HEK293 (cell line): ENCODE measurements at regions not wholly inside any gene's neighbourhood (a gene's known extent, or its start where the extent isn't known, plus 50 kb on each side); places are given as distances from the start of the nearest gene placed in this dataset.

Experiments
- CTCF ChIA-PET: fragments of 350-600 bp; formaldehyde crosslinking; extraction: SDS; loops from one replicate; lab custom pipeline; 2021; ENCODE audit warnings: antibody characterized with exemption; lab: Yijun Ruan, JAX
- POLR2A ChIA-PET: fragments of 300-600 bp; formaldehyde crosslinking; extraction: SDS; loops from one replicate; lab custom pipeline; 2020; ENCODE audit warnings: antibody characterized with exemption, inconsistent platforms; lab: Yijun Ruan, JAX
- H3K27ac ChIP-seq: fragments of 200-500 bp; sonication (Bioruptor generic); 2 replicates; pipeline ENCODE4 v1.5.1; 2014; ENCODE audit warnings: low read depth, low read length, control low read depth, inconsistent platforms; ENCODE audit errors: extremely low read depth
- H3K36me3 ChIP-seq, 2 experiments: fragments of 200-500 bp in 1 of 2; sonication (Bioruptor generic) in 1 of 2; 1 replicate in 1 of 2; 2 replicates in 1 of 2; pipeline ENCODE4 v1.5.1; 2014 to 2017; ENCODE audit warnings: inconsistent platforms in 2 of 2, low read length in 2 of 2; ENCODE audit not compliant: control insufficient read depth in 2 of 2, insufficient read depth in 1 of 2
- H3K4me1 ChIP-seq: fragments of 200-500 bp; sonication (Bioruptor generic); 2 replicates; pipeline ENCODE4 v1.5.1; 2014; ENCODE audit warnings: mild to moderate bottlenecking, low read length, inconsistent platforms; ENCODE audit not compliant: control insufficient read depth, insufficient read depth
- H3K4me3 ChIP-seq: 2 replicates; pipeline ENCODE4 v1.5.1; 2011; ENCODE audit warnings: low read depth, mild to moderate bottlenecking, control low read depth, low read length, moderate library complexity
- H3K9me3 ChIP-seq: fragments of 200-500 bp; sonication (Bioruptor generic); 2 replicates; pipeline ENCODE4 v1.5.1; 2014; ENCODE audit warnings: low read depth, low read length, inconsistent platforms; ENCODE audit not compliant: control insufficient read depth, insufficient read depth
- EGR2 ChIP-seq: fragments of 450-650 bp; formaldehyde crosslinking; IDR thresholded peaks from 2 replicates; pipeline ENCODE4 v1.5.1; 2016; ENCODE audit warnings: low read depth, missing biosample characterization, missing genetic modification characterization
- FEZF1 ChIP-seq: fragments of 450-650 bp; formaldehyde crosslinking; IDR thresholded peaks from 2 replicates; pipeline ENCODE4 v1.5.1; 2016; ENCODE audit warnings: missing biosample characterization, missing genetic modification characterization
- MZF1 ChIP-seq: fragments of 450-650 bp; formaldehyde crosslinking; IDR thresholded peaks from 2 replicates; pipeline ENCODE4 v1.5.1; 2017; ENCODE audit warnings: missing biosample characterization, missing genetic modification characterization, borderline replicate concordance
- SETDB1 ChIP-seq: IDR thresholded peaks from one replicate; pipeline ENCODE4 v1.6.1; 2017; ENCODE audit warnings: mild to moderate bottlenecking, low read length, moderate library complexity, mixed read lengths; ENCODE audit not compliant: insufficient read length
- ZBTB21 ChIP-seq: fragments of 450-650 bp; formaldehyde crosslinking; IDR thresholded peaks from 2 replicates; pipeline ENCODE4 v1.5.1; 2017; ENCODE audit warnings: missing biosample characterization, missing genetic modification characterization
- ZBTB7A ChIP-seq: fragments of 450-650 bp; formaldehyde crosslinking; IDR thresholded peaks from 2 replicates; pipeline ENCODE4 v1.5.1; 2016; ENCODE audit warnings: low read depth, missing biosample characterization, missing genetic modification characterization
- ZNF132 ChIP-seq: fragments of 450-650 bp; formaldehyde crosslinking; IDR thresholded peaks from 2 replicates; pipeline ENCODE4 v1.5.1; 2017; ENCODE audit warnings: missing biosample characterization, missing genetic modification characterization, borderline replicate concordance
- ZNF140 ChIP-seq: fragments of 450-650 bp; formaldehyde crosslinking; IDR thresholded peaks from 2 replicates; pipeline ENCODE4 v1.5.1; 2016; ENCODE audit warnings: missing biosample characterization, missing genetic modification characterization
- ZNF214 ChIP-seq: fragments of 450-650 bp; formaldehyde crosslinking; IDR thresholded peaks from 2 replicates; pipeline ENCODE4 v1.5.1; 2017; ENCODE audit warnings: missing biosample characterization, mild to moderate bottlenecking, missing genetic modification characterization, borderline replicate concordance
- ZNF341 ChIP-seq: fragments of 450-650 bp; formaldehyde crosslinking; IDR thresholded peaks from 2 replicates; pipeline ENCODE4; 2016; ENCODE audit warnings: low read depth, missing biosample characterization, missing genetic modification characterization
- ZNF510 ChIP-seq: fragments of 450-650 bp; formaldehyde crosslinking; IDR thresholded peaks from 2 replicates; pipeline ENCODE4 v1.5.1; 2018; ENCODE audit warnings: mild to moderate bottlenecking, missing genetic modification characterization, missing biosample characterization; ENCODE audit not compliant: insufficient replicate concordance
- ZNF660 ChIP-seq: fragments of 450-650 bp; IDR thresholded peaks from 2 replicates; pipeline ENCODE4 v1.5.1; 2018; ENCODE audit warnings: missing biosample characterization, mild to moderate bottlenecking, missing genetic modification characterization
- ZNF670 ChIP-seq: fragments of 450-650 bp; formaldehyde crosslinking; IDR thresholded peaks from 2 replicates; pipeline ENCODE4 v1.5.1; 2016; ENCODE audit warnings: missing biosample characterization, missing genetic modification characterization, low read depth
- TF ChIP-seq, protein P1 (sequence below): fragments of 450-650 bp; formaldehyde crosslinking; IDR thresholded peaks from 2 replicates; pipeline ENCODE4 v1.5.1; 2016; ENCODE audit warnings: missing biosample characterization, missing genetic modification characterization, low read depth
- TF ChIP-seq, protein P2 (sequence below): fragments of 450-650 bp; formaldehyde crosslinking; IDR thresholded peaks from 2 replicates; pipeline ENCODE4 v1.5.1; 2016; ENCODE audit warnings: missing biosample characterization, missing genetic modification characterization
- TF ChIP-seq, protein P3 (sequence below): fragments of 450-650 bp; formaldehyde crosslinking; IDR thresholded peaks from 2 replicates; pipeline ENCODE4 v1.5.1; 2016; ENCODE audit warnings: missing biosample characterization, missing genetic modification characterization
- TF ChIP-seq, protein P4 (sequence below): fragments of 450-650 bp; formaldehyde crosslinking; IDR thresholded peaks from 2 replicates; pipeline ENCODE4 v1.5.1; 2017; ENCODE audit warnings: missing biosample characterization, missing genetic modification characterization
- TF ChIP-seq, protein P5 (sequence below): fragments of 450-650 bp; formaldehyde crosslinking; IDR thresholded peaks from 2 replicates; pipeline ENCODE4 v1.5.1; 2016; ENCODE audit warnings: missing biosample characterization, missing genetic modification characterization, borderline replicate concordance
- TF ChIP-seq, protein P6 (sequence below): fragments of 450-650 bp; formaldehyde crosslinking; IDR thresholded peaks from 2 replicates; pipeline ENCODE4 v1.5.1; 2017; ENCODE audit warnings: missing biosample characterization, missing genetic modification characterization

DNA sequence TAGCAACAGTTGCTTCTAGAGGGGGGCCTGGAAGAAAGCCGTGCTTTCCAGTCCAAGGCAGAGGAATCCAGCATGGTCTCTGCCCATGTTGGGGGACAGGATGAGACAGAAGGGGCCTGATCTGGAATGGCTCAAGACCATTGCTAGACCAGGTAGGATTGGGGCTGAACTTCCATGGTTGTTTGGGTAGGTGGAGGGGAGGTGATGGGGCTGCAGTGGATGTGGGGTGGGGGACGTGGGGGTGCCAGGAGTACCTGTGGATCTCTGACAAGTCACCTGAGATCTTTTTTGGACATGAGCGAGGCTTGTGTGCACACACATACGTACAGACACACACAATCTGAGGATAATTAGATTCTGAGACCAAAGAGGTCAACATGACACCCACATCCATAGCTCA is 228.7 kb upstream of the SKOR2 start (continued):
- TF ChIP-seq, protein P1, sequence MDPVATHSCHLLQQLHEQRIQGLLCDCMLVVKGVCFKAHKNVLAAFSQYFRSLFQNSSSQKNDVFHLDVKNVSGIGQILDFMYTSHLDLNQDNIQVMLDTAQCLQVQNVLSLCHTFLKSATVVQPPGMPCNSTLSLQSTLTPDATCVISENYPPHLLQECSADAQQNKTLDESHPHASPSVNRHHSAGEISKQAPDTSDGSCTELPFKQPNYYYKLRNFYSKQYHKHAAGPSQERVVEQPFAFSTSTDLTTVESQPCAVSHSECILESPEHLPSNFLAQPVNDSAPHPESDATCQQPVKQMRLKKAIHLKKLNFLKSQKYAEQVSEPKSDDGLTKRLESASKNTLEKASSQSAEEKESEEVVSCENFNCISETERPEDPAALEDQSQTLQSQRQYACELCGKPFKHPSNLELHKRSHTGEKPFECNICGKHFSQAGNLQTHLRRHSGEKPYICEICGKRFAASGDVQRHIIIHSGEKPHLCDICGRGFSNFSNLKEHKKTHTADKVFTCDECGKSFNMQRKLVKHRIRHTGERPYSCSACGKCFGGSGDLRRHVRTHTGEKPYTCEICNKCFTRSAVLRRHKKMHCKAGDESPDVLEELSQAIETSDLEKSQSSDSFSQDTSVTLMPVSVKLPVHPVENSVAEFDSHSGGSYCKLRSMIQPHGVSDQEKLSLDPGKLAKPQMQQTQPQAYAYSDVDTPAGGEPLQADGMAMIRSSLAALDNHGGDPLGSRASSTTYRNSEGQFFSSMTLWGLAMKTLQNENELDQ (tag by site-specific recombination), result no peak
- TF ChIP-seq, protein P2, sequence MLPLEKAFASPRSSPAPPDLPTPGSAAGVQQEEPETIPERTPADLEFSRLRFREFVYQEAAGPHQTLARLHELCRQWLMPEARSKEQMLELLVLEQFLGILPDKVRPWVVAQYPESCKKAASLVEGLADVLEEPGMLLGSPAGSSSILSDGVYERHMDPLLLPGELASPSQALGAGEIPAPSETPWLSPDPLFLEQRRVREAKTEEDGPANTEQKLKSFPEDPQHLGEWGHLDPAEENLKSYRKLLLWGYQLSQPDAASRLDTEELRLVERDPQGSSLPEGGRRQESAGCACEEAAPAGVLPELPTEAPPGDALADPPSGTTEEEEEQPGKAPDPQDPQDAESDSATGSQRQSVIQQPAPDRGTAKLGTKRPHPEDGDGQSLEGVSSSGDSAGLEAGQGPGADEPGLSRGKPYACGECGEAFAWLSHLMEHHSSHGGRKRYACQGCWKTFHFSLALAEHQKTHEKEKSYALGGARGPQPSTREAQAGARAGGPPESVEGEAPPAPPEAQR, result no peak
- no peak for TF ChIP-seq ZNF670 (tag by site-specific recombination)

DNA sequence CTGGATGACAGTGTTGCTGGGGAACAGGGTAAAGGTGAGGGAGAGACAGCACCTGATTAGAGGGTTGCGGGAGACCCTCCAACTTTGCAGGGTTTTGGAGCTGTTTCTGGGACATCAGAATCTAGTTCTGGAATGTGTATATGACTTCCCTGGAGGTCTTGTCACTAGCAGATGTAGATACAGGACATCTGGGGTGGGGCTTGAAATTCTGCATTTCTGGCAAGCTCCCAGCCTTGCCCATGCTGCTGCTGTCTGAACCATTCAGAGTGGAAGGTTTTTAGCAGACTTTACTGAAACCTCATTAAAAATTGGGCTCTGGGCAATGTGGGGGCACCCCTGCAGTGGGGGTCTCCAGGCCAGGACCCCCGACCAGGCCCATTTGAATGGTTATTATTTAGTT is 220.3 kb upstream of the SKOR2 start:
- no peaks in the 10 kb centered on the region for H3K4me1 ChIP-seq
- no peaks in the 10 kb centered on the region for H3K9me3 ChIP-seq
- POLR2A ChIA-PET, result no interaction called here
- TF ChIP-seq SETDB1 (no peak), FEZF1 (no peak), MZF1 (tag by site-specific recombination) (no peak), ZNF140 (tag by site-specific recombination) (no peak), EGR2 (no peak), ZBTB7A (tag by site-specific recombination) (no peak), ZBTB21 (tag by site-specific recombination) (no peak), ZNF214 (no peak)
- TF ChIP-seq, protein P3, sequence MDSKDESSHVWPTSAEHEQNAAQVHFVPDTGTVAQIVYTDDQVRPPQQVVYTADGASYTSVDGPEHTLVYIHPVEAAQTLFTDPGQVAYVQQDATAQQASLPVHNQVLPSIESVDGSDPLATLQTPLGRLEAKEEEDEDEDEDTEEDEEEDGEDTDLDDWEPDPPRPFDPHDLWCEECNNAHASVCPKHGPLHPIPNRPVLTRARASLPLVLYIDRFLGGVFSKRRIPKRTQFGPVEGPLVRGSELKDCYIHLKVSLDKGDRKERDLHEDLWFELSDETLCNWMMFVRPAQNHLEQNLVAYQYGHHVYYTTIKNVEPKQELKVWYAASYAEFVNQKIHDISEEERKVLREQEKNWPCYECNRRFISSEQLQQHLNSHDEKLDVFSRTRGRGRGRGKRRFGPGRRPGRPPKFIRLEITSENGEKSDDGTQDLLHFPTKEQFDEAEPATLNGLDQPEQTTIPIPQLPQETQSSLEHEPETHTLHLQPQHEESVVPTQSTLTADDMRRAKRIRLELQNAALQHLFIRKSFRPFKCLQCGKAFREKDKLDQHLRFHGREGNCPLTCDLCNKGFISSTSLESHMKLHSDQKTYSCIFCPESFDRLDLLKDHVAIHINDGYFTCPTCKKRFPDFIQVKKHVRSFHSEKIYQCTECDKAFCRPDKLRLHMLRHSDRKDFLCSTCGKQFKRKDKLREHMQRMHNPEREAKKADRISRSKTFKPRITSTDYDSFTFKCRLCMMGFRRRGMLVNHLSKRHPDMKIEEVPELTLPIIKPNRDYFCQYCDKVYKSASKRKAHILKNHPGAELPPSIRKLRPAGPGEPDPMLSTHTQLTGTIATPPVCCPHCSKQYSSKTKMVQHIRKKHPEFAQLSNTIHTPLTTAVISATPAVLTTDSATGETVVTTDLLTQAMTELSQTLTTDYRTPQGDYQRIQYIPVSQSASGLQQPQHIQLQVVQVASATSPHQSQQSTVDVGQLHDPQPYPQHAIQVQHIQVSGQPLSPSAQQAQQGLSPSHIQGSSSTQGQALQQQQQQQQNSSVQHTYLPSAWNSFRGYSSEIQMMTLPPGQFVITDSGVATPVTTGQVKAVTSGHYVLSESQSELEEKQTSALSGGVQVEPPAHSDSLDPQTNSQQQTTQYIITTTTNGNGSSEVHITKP (tag by site-specific recombination), result no peak
- TF ChIP-seq, protein P4, sequence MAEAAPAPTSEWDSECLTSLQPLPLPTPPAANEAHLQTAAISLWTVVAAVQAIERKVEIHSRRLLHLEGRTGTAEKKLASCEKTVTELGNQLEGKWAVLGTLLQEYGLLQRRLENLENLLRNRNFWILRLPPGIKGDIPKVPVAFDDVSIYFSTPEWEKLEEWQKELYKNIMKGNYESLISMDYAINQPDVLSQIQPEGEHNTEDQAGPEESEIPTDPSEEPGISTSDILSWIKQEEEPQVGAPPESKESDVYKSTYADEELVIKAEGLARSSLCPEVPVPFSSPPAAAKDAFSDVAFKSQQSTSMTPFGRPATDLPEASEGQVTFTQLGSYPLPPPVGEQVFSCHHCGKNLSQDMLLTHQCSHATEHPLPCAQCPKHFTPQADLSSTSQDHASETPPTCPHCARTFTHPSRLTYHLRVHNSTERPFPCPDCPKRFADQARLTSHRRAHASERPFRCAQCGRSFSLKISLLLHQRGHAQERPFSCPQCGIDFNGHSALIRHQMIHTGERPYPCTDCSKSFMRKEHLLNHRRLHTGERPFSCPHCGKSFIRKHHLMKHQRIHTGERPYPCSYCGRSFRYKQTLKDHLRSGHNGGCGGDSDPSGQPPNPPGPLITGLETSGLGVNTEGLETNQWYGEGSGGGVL (tag by site-specific recombination), result no peak
- TF ChIP-seq, all 188 proteins: peak for 0
- Histone ChIP-seq H3K27ac (no peak overlapping the region), H3K36me3 (no peaks in the 10 kb centered on the region), H3K4me3 (no peak overlapping the region)
- CTCF ChIA-PET, result no interaction called here

DNA sequence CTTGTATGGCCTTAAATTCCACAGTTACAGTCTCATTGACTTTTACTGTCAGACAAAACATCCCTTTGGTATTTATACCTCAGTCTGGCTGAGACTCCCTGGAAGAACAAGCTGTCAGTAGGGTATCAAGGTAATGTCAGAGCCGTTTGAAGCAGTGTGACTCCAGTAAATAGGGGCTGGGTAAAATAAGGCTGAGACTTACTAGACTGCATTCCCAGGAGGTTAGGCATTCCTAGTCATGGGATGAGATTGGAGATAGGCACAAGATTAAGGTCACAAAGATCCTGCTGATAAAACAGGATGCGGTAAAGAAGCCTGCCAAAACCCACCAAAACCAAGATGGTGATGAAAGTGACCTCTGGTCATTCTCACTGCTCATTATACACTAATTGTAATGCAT is 219.5 kb upstream of the SKOR2 start:
- POLR2A ChIA-PET, result no interaction called here
- H3K9me3 ChIP-seq, result no peaks in the 10 kb centered on the region
- no peak overlapping the region for H3K27ac ChIP-seq
- H3K4me3 ChIP-seq, result no peak overlapping the region
- CTCF ChIA-PET, result no interaction called here
- no peaks in the 10 kb centered on the region for H3K36me3 ChIP-seq
- no peaks in the 10 kb centered on the region for H3K4me1 ChIP-seq
- TF ChIP-seq, protein P5, sequence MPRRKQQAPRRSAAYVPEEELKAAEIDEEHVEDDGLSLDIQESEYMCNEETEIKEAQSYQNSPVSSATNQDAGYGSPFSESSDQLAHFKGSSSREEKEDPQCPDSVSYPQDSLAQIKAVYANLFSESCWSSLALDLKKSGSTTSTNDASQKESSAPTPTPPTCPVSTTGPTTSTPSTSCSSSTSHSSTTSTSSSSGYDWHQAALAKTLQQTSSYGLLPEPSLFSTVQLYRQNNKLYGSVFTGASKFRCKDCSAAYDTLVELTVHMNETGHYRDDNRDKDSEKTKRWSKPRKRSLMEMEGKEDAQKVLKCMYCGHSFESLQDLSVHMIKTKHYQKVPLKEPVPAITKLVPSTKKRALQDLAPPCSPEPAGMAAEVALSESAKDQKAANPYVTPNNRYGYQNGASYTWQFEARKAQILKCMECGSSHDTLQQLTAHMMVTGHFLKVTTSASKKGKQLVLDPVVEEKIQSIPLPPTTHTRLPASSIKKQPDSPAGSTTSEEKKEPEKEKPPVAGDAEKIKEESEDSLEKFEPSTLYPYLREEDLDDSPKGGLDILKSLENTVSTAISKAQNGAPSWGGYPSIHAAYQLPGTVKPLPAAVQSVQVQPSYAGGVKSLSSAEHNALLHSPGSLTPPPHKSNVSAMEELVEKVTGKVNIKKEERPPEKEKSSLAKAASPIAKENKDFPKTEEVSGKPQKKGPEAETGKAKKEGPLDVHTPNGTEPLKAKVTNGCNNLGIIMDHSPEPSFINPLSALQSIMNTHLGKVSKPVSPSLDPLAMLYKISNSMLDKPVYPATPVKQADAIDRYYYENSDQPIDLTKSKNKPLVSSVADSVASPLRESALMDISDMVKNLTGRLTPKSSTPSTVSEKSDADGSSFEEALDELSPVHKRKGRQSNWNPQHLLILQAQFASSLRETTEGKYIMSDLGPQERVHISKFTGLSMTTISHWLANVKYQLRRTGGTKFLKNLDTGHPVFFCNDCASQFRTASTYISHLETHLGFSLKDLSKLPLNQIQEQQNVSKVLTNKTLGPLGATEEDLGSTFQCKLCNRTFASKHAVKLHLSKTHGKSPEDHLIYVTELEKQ, result no peak
- TF ChIP-seq, protein P6, sequence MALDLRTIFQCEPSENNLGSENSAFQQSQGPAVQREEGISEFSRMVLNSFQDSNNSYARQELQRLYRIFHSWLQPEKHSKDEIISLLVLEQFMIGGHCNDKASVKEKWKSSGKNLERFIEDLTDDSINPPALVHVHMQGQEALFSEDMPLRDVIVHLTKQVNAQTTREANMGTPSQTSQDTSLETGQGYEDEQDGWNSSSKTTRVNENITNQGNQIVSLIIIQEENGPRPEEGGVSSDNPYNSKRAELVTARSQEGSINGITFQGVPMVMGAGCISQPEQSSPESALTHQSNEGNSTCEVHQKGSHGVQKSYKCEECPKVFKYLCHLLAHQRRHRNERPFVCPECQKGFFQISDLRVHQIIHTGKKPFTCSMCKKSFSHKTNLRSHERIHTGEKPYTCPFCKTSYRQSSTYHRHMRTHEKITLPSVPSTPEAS, result no peak
- TF ChIP-seq ZNF660 (tag by site-specific recombination) (no peak), ZNF341 (no peak), ZNF132 (tag by site-specific recombination) (no peak), ZBTB21 (tag by site-specific recombination) (no peak), ZNF510 (tag by site-specific recombination) (no peak)
